ENCODE measurements at regions not wholly inside any gene's neighbourhood (a gene's known extent, or its start where the extent isn't known, plus 50 kb on each side); places are given as distances from the start of the nearest gene placed in this dataset.

- TF ChIP-seq EZH2 (IDR thresholded peaks at IDR 0.05): no peak
- TF ChIP-seq EZH2phosphoT487 (IDR thresholded peaks at IDR 0.05): no peak
- TF ChIP-seq, protein P1, sequence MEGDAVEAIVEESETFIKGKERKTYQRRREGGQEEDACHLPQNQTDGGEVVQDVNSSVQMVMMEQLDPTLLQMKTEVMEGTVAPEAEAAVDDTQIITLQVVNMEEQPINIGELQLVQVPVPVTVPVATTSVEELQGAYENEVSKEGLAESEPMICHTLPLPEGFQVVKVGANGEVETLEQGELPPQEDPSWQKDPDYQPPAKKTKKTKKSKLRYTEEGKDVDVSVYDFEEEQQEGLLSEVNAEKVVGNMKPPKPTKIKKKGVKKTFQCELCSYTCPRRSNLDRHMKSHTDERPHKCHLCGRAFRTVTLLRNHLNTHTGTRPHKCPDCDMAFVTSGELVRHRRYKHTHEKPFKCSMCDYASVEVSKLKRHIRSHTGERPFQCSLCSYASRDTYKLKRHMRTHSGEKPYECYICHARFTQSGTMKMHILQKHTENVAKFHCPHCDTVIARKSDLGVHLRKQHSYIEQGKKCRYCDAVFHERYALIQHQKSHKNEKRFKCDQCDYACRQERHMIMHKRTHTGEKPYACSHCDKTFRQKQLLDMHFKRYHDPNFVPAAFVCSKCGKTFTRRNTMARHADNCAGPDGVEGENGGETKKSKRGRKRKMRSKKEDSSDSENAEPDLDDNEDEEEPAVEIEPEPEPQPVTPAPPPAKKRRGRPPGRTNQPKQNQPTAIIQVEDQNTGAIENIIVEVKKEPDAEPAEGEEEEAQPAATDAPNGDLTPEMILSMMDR (IDR thresholded peaks at IDR 0.05): no peak
Measured at GRCh38 chr10:124320778-124321432, 97.8 kb downstream of the OAT start.
